ENCODE measurements at regions not wholly inside any gene's neighbourhood (a gene's known extent, or its start where the extent isn't known, plus 50 kb on each side); places are given as distances from the start of the nearest gene placed in this dataset.
"Not testable (repeated sequence)": the region's sequence is repeated elsewhere in the genome, so short reads cannot be mapped to it uniquely, and the experiment has no call there.

DNA sequence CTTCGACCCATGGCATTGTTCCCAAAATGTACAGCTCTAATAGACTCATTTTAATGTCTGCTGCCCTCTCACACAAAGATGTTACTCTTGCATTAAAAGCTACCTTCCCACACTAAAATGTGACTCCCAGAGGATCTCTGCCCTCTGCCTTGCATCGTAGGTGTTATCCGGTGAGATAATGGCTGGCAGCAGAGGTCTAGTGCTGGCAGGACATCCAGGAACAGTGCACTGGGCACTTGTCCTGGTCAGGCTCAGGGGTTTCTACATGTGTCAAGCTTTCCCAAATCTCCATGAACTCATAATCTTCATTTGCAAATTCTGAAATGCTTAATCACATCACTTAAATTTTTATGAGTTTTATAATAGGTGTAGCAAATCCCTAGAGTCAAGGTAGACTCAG lies 310.6 kb downstream of the LRRIQ3 start:
- H3K27ac Mint-ChIP-seq, result no peak overlapping the region
- H3K36me3 Mint-ChIP-seq, result no peaks in the 10 kb centered on the region
- peaks cover 7% of the 10 kb centered on the region for H3K9me3 Mint-ChIP-seq
- H3K4me3 Mint-ChIP-seq, result no peak overlapping the region
- no peaks in the 10 kb centered on the region for H3K4me1 Mint-ChIP-seq
- H3K27me3 Mint-ChIP-seq, result no peaks in the 10 kb centered on the region

- Mint-ChIP-seq H3K4me1 (no peaks in the 10 kb centered on the region), H3K4me3 (no peak overlapping the region), H3K27me3 (no peaks in the 10 kb centered on the region), H3K36me3 (no peaks in the 10 kb centered on the region), H3K9me3 (peaks cover 7% of the 10 kb centered on the region), H3K27ac (no peak overlapping the region)
Observed at GRCh38 chr1:73886716-73887115, 311.3 kb downstream of the LRRIQ3 start.

GRCh38 chr1:73874806-73875205 lies 323.2 kb downstream of the LRRIQ3 start:
- no peak overlapping the region for H3K27ac Mint-ChIP-seq
- H3K27me3 Mint-ChIP-seq, result no peaks in the 10 kb centered on the region
- H3K36me3 Mint-ChIP-seq, result no peaks in the 10 kb centered on the region
- no peaks in the 10 kb centered on the region for H3K9me3 Mint-ChIP-seq
- H3K4me3 Mint-ChIP-seq, result no peak overlapping the region
- H3K4me1 Mint-ChIP-seq, result no peaks in the 10 kb centered on the region

DNA sequence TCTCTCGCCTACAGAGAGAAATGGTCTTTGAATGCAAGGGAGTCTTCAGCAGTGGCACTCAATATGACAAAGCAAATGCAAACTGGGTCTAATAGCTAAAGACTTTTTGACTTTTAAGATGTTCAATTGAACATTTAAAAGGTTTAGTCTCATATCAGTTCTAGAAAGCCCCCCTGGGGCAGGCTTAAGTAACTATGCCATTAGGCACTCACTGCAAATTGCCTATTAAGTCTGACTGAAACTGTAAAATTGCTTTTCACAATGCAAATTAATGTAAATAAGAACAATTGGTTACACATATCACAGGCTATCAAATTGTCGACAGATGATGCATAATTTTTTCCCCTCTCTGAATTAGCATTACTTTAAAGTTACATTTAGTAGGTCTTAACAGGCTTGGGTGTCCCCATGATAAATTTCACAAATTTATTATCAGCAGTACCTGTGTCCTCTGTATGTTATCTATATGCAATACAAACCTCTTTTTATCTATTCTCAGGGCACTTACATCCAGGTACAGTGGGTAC lies 329.1 kb downstream of the LRRIQ3 start:
- Mint-ChIP-seq H3K27ac (no peak overlapping the region), H3K36me3 (no peaks in the 10 kb centered on the region), H3K4me3 (no peak overlapping the region), H3K9me3 (no peaks in the 10 kb centered on the region), H3K4me1 (no peaks in the 10 kb centered on the region), H3K27me3 (no peaks in the 10 kb centered on the region)

GRCh38 chr1:73862355-73862754 lies 335.6 kb downstream of the LRRIQ3 start:
- Mint-ChIP-seq H3K36me3 (no peaks in the 10 kb centered on the region), H3K4me1 (no peaks in the 10 kb centered on the region), H3K4me3 (no peak overlapping the region), H3K27ac (no peak overlapping the region), H3K9me3 (no peaks in the 10 kb centered on the region), H3K27me3 (no peaks in the 10 kb centered on the region)

DNA sequence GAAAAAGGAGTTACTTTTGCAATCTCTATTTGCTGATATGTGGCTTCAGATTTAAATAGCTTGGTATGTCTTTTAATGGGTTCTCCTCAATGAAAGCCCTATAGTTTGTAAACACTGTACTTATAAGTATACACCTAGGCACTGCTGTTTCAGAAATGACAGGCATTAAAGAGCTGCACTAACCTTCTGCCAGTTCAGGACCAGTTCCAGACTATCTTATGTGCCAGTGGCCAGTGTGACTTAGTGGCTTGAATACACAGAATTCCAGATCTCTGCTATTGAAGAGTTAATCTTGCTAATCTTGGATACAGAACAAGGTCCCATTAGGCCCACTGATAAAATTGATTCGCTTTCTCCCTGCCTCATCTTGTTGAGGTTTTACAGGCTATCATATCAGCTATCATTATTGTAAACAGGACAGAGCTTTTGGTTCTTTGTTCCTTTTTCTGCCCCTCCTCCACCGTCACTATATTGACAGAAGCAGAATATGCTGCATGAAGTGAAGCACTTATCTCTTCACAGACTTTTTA lies 337.5 kb downstream of the LRRIQ3 start:
- Mint-ChIP-seq H3K4me1 (no peaks in the 10 kb centered on the region), H3K4me3 (no peak overlapping the region), H3K27me3 (no peaks in the 10 kb centered on the region), H3K27ac (no peak overlapping the region), H3K9me3 (no peaks in the 10 kb centered on the region), H3K36me3 (no peaks in the 10 kb centered on the region)

- Mint-ChIP-seq H3K9me3 (no peaks in the 10 kb centered on the region), H3K4me1 (no peaks in the 10 kb centered on the region), H3K4me3 (no peak overlapping the region), H3K27ac (no peak overlapping the region), H3K36me3 (no peaks in the 10 kb centered on the region), H3K27me3 (no peaks in the 10 kb centered on the region)
Observed at GRCh38 chr1:73859227-73859626, 338.7 kb downstream of the LRRIQ3 start.

- Mint-ChIP-seq H3K9me3 (no peaks in the 10 kb centered on the region), H3K4me3 (no peak overlapping the region), H3K4me1 (no peaks in the 10 kb centered on the region), H3K27ac (no peak overlapping the region), H3K36me3 (no peaks in the 10 kb centered on the region), H3K27me3 (no peaks in the 10 kb centered on the region)
Observed at GRCh38 chr1:73854527-73854926, 343.4 kb downstream of the LRRIQ3 start.

DNA sequence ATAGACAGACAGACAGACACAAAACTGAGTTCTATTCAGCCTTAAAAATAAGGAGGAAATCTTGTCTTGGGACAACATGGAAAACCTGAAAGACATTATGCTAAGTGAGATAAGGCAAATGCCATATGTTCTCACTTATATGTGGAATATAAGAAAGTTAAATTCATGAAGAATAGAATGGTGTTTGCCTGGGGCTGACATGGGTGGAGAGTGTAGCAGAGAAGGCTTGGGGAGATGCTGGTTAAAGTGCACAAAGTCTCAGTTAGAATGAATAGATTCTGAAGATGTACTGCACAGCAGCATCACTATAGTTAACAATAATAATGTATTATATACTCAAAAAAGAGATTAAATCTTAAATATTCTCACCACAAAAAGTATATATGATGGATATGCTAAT lies 355.5 kb downstream of the LRRIQ3 start:
- H3K36me3 Mint-ChIP-seq, result no peaks in the 10 kb centered on the region
- H3K27me3 Mint-ChIP-seq, result no peaks in the 10 kb centered on the region
- no peak overlapping the region for H3K4me3 Mint-ChIP-seq
- H3K9me3 Mint-ChIP-seq, result no peaks in the 10 kb centered on the region
- H3K27ac Mint-ChIP-seq, result no peak overlapping the region
- H3K4me1 Mint-ChIP-seq, result no peaks in the 10 kb centered on the region

GRCh38 chr1:73839922-73840321 lies 358.1 kb downstream of the LRRIQ3 start:
- H3K27me3 Mint-ChIP-seq, result no peaks in the 10 kb centered on the region
- no peak overlapping the region for H3K4me3 Mint-ChIP-seq
- no peaks in the 10 kb centered on the region for H3K9me3 Mint-ChIP-seq
- no peaks in the 10 kb centered on the region for H3K36me3 Mint-ChIP-seq
- H3K4me1 Mint-ChIP-seq, result no peaks in the 10 kb centered on the region
- H3K27ac Mint-ChIP-seq, result no peak overlapping the region

DNA sequence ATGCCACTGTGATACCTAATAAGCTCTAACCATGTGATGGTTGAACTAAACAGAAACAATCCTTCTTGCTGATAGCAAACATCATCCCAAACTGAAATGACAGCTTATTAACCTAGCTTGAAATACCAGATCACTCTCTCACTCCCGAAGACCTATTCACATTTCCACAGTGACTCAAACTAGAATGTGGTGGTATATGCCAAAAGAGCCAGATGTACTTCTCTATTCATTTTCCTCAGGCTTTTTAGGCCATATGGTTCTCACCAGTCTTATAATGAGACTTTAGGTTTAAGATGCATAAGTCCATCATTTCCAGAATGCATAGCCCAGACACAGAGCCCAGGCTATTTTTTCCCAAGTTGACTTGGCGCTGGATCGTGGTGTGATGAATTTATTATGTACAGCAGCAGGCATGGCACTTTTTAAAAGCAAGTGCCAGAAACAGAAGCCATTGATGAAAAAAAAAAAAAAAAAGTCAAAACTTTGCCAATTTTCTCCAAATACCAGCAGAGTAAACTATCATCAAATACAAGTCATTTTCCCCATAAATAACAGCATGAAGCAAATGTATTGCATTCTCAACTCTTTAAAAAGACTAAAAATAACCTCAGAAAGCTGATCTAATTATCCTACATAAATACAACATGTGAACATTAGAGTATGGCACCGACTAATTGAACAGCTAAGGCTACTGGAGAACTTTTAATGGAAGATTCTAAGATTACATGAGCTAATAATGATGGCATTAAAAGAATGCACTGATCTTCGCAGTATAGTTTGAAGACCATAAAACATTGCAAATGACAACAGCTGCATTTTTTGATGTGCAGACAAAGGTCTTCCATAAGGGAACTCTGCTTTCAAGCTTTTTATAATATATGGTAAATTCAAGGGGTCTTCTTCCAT lies 365.4 kb downstream of the LRRIQ3 start:
- no peaks in the 10 kb centered on the region for H3K4me1 Mint-ChIP-seq
- no peak overlapping the region for H3K27ac Mint-ChIP-seq
- H3K9me3 Mint-ChIP-seq, result no peaks in the 10 kb centered on the region
- H3K4me3 Mint-ChIP-seq, result no peak overlapping the region
- no peaks in the 10 kb centered on the region for H3K27me3 Mint-ChIP-seq
- H3K36me3 Mint-ChIP-seq, result no peaks in the 10 kb centered on the region

- H3K27ac Mint-ChIP-seq, result not testable (repeated sequence)
Observed at GRCh38 chr1:73827283-73827682, 370.7 kb downstream of the LRRIQ3 start.

DNA sequence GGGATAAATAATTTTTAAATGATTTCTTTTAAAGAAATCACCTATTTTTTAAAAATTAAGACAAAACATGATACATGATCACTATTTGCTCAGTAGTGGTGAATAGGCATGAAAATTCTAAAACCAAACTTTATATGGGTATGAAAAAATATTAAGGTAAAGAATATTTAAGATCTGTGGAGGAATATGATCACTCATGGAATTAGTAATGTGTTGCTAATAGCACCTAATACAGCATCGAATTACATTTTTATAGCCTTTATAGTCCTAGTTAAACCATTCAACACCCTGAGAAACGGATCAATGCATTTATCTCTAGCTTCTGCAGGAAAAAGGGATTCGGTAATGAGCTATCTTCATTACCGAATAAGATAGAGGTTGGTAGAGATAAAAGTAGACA lies 373.9 kb downstream of the LRRIQ3 start:
- Mint-ChIP-seq H3K36me3 (no peaks in the 10 kb centered on the region), H3K27ac (no peak overlapping the region), H3K9me3 (no peaks in the 10 kb centered on the region)

More at GRCh38 chr1:73827283-73827682, 370.7 kb downstream of the LRRIQ3 start:
- H3K9me3 Mint-ChIP-seq, H3K4me3 Mint-ChIP-seq, H3K36me3 Mint-ChIP-seq, H3K27me3 Mint-ChIP-seq, H3K4me1 Mint-ChIP-seq: not testable (repeated sequence)

GRCh38 chr1:73821520-73821919 lies 376.5 kb downstream of the LRRIQ3 start:
- Mint-ChIP-seq H3K4me1 (no peaks in the 10 kb centered on the region), H3K36me3 (no peaks in the 10 kb centered on the region), H3K4me3 (no peak overlapping the region)

More for the DNA sequence above, 373.9 kb downstream of the LRRIQ3 start:
- Mint-ChIP-seq H3K4me3 (no peak overlapping the region), H3K4me1 (no peaks in the 10 kb centered on the region), H3K27me3 (no peaks in the 10 kb centered on the region)

DNA sequence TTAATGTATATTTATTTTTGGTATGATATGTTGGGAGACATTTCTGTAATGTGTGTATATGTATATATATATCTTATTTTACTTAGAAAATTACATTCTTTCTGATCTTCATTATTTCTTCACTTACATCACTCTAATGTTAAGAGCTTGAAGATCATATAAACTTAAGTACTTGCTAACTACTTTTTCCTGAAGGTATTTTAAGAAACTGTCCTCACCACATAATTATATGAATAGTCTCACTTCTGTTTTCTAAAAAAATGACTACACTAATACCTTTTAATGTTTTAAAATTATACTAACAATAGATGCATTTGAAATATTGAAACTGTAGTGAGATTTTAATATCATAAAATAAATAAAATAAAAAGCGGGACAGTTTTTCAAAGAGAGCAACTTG lies 377.1 kb downstream of the LRRIQ3 start:
- H3K9me3 Mint-ChIP-seq, result peaks cover 9% of the 10 kb centered on the region

More at GRCh38 chr1:73821520-73821919, 376.5 kb downstream of the LRRIQ3 start:
- Mint-ChIP-seq H3K9me3 (peaks cover 4% of the 10 kb centered on the region), H3K27me3 (no peaks in the 10 kb centered on the region), H3K27ac (no peak overlapping the region)

GRCh38 chr1:73813716-73814115 lies 384.3 kb downstream of the LRRIQ3 start:
- no peaks in the 10 kb centered on the region for H3K4me1 Mint-ChIP-seq
- H3K27me3 Mint-ChIP-seq, result no peaks in the 10 kb centered on the region
- H3K36me3 Mint-ChIP-seq, result no peaks in the 10 kb centered on the region
- no peak overlapping the region for H3K4me3 Mint-ChIP-seq
- H3K27ac Mint-ChIP-seq, result no peak overlapping the region
- H3K9me3 Mint-ChIP-seq, result peaks cover 9% of the 10 kb centered on the region

More for the DNA sequence above, 377.1 kb downstream of the LRRIQ3 start:
- H3K27ac Mint-ChIP-seq, result no peak overlapping the region
- H3K4me3 Mint-ChIP-seq, result no peak overlapping the region
- no peaks in the 10 kb centered on the region for H3K4me1 Mint-ChIP-seq
- H3K36me3 Mint-ChIP-seq, result no peaks in the 10 kb centered on the region
- no peaks in the 10 kb centered on the region for H3K27me3 Mint-ChIP-seq
